Brain microvascular endothelial cell (primary cell): ENCODE measurements at regions not wholly inside any gene's neighbourhood (a gene's known extent, or its start where the extent isn't known, plus 50 kb on each side); places are given as distances from the start of the nearest gene placed in this dataset.

Experiments
- DNase-seq: peaks from one replicate; pipeline ENCODE4 v3.0.0-alpha.2; 2020
- H3K27ac ChIP-seq: fragments of 250-450 bp; sonication (Bioruptor Pico); 2 replicates; pipeline ENCODE4 v1.5.1; 2020; ENCODE audit warnings: mild to moderate bottlenecking, moderate library complexity
- H3K27me3 ChIP-seq: fragments of 250-450 bp; sonication (Bioruptor Pico); replicated peaks from 2 replicates; pipeline ENCODE4 v1.5.1; 2020; ENCODE audit warnings: mild to moderate bottlenecking
- H3K36me3 ChIP-seq: fragments of 250-450 bp; sonication (Bioruptor Pico); replicated peaks from 2 replicates; pipeline ENCODE4 v1.5.1; 2020; ENCODE audit warnings: mild to moderate bottlenecking
- H3K4me3 ChIP-seq: 2 replicates; pipeline ENCODE4 v1.5.1; 2011; ENCODE audit warnings: low read depth, mild to moderate bottlenecking, control low read depth, low read length, moderate library complexity
- in situ Hi-C: cut with HindIII; loops from 2 replicates; pipeline ENCODE4 v1.10.0; 2017; ENCODE audit warnings: low sequenced_read_pairs, low pct_ligation_motif_present
- TF ChIP-seq, protein P1 (sequence below): IDR thresholded peaks from 2 replicates; pipeline ENCODE4 v1.5.1; 2011; ENCODE audit warnings: low read depth, mild to moderate bottlenecking, moderate library complexity, low read length, control low read depth, inconsistent platforms; ENCODE audit errors: missing control alignments

DNA sequence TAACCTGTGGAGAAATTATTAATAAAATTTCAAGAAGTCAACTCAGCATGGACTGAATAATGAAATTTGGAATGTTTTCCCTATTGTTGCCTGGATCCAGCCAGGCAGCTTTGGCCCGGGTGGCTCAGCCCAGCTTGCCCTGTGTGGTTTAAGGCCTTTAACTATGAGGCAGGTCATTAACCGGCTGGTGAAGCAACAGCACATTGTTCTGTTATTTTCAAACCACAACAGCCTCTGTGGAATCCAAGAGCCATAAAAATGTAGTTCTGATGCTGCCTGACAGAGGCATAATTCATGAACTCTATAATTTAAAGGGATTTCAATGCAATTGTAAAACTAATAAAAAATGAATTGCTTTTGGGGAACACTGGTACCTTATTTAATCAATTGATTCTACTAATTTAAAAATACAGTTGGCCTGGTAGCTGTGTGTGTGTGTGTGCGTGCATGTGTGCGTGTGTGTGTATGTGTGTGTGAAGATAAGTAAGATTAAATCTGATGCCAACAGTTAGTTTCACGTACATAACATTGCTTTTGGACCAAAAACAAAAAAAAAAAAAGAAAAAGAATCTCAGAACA lies 117.7 kb downstream of the RPS12 start:
- DNase-seq, result peak; percentile 12
- Histone ChIP-seq H3K27me3 (no peaks in the 10 kb centered on the region), H3K27ac (no peak overlapping the region), H3K4me3 (no peak overlapping the region), H3K36me3 (no peaks in the 10 kb centered on the region)
- TF ChIP-seq, protein P1, sequence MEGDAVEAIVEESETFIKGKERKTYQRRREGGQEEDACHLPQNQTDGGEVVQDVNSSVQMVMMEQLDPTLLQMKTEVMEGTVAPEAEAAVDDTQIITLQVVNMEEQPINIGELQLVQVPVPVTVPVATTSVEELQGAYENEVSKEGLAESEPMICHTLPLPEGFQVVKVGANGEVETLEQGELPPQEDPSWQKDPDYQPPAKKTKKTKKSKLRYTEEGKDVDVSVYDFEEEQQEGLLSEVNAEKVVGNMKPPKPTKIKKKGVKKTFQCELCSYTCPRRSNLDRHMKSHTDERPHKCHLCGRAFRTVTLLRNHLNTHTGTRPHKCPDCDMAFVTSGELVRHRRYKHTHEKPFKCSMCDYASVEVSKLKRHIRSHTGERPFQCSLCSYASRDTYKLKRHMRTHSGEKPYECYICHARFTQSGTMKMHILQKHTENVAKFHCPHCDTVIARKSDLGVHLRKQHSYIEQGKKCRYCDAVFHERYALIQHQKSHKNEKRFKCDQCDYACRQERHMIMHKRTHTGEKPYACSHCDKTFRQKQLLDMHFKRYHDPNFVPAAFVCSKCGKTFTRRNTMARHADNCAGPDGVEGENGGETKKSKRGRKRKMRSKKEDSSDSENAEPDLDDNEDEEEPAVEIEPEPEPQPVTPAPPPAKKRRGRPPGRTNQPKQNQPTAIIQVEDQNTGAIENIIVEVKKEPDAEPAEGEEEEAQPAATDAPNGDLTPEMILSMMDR, result no peak
- in situ Hi-C loops, result no loop called here

DNA sequence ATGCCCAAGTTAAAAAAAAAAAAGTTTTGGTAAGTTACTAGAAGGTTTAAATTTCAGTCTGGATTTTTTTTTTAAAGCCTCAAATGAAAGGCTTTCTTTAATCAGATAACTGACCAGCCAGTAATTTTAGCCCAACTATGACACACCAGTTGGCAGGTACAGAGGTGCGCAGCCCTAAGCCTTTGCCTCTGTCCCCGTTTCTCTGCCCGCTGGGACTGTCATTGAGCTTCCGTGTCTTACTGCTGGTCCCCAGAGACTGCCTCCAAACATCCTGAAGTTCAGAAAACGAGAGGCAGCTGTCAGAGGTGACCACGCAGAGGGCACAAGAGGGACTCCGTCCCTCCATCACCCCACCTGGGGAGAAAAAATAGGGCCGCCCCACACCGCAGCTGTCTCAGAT lies 118.2 kb downstream of the RPS12 start:
- DNase-seq, result no peak
- Histone ChIP-seq H3K27me3 (no peaks in the 10 kb centered on the region), H3K27ac (no peak overlapping the region), H3K4me3 (no peak overlapping the region), H3K36me3 (no peaks in the 10 kb centered on the region)
- TF ChIP-seq, protein P1, result no peak
- in situ Hi-C loops, result no loop called here

DNA sequence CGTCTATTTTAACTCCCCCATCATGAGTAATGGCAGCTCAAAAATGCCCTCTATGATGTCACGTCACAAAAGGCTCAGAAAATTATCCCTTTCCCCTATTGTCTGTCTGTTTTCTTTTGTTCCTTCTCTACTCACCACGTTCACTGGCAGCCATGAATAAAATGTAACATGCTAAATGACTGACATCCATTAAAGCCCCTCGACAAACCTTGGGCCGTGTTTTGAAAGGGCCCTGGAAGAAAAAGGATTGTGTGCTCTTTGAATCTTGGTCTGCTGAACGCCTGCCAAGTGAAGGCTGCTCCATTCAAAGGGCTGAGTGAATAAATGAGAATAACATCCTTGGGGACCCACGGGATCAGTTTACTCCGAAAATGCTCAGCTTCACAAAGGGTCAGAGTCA lies 118.7 kb downstream of the RPS12 start:
- no peaks in the 10 kb centered on the region for H3K27me3 ChIP-seq
- in situ Hi-C loops, result no loop called here
- no peaks in the 10 kb centered on the region for H3K36me3 ChIP-seq
- no peak overlapping the region for H3K4me3 ChIP-seq
- no peak overlapping the region for H3K27ac ChIP-seq
- DNase-seq, result no peak
- TF ChIP-seq, protein P1, result no peak

DNA sequence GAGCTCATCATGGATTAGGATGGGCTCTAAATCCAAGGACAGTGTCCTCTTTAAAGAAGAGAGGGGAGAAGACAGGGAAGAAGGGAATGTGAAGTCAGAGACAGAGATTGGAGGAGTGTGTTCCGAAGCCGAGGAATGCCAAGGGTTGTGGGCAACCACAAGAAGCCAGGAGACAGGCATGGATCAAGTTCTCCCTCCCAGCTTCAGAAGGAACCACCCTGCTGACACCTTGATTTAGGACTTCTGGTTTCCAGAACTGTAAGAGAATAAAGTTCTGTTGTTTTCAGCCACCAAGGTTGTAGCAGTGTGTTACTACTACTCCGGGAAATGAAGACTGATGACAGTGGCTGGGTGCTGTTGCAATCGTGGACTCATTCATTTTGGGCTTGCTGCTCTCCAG lies 120.1 kb downstream of the RPS12 start:
- no peaks in the 10 kb centered on the region for H3K36me3 ChIP-seq
- TF ChIP-seq, protein P1, result no peak
- no peaks in the 10 kb centered on the region for H3K27me3 ChIP-seq
- DNase-seq, result no peak
- no peak overlapping the region for H3K4me3 ChIP-seq
- no peak overlapping the region for H3K27ac ChIP-seq
- in situ Hi-C loops, result no loop called here

DNA sequence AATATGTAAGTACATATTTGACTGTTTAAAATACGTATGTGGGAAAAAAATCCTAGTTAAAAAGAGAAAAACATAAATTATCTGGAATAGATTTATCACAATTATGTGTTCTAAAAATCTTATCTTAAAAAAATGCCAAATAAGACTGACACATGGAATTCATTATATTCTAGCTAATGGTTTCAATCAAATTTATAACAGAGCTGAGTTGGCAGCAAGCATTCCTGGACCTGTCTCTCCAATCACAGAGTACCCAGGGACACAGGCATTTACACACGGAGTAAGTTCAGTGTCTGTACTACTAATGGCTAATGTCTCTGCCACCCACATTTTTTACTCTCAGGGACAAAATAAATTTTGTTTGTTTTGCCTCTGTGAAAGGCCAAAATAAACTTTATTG lies 122.3 kb downstream of the RPS12 start:
- Histone ChIP-seq H3K36me3 (no peaks in the 10 kb centered on the region), H3K27ac (no peak overlapping the region), H3K4me3 (no peak overlapping the region), H3K27me3 (no peaks in the 10 kb centered on the region)
- in situ Hi-C loops, result no loop called here
- no peak for DNase-seq
- TF ChIP-seq, protein P1, result no peak

DNA sequence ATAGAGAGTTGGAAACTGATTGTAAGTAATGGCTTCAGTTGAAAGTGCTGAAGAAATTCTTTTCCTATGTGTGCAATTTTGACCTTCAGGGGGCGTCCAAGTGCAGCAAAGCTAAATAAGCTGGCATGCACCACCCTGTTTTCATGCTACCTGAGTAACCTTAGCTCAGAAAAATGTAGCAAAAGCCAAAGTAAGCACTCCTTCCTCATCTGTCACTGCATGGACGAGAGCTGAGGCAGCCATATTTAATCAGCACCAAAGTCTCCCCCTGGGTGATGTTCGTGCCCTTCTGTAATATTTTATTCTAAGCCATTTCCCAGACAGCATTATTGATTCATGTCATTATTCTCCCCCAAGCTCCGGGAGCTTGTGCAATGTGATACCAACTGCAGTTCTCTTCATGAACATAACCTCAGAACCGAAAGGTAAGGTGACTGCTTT lies 123.1 kb downstream of the RPS12 start:
- Histone ChIP-seq H3K27me3 (no peaks in the 10 kb centered on the region), H3K4me3 (no peak overlapping the region), H3K27ac (no peak overlapping the region), H3K36me3 (no peaks in the 10 kb centered on the region)
- DNase-seq, result peak; percentile 42
- TF ChIP-seq, protein P1, result peak; percentile 77
- in situ Hi-C loops, result no loop called here
